WTC11 (cell line): ENCODE measurements at regions not wholly inside any gene's neighbourhood (a gene's known extent, or its start where the extent isn't known, plus 50 kb on each side); places are given as distances from the start of the nearest gene placed in this dataset.
A peak's percentile ranks its signal among the peaks of the same experiment; 100 is the strongest.

ENCODE experiments used
- ATAC-seq: fragments of 200-7000 bp; cut with Tn5 transposase; 2 replicates; pipeline ENCODE4 v1.10.0; 2021; ENCODE audit warnings: mild to moderate bottlenecking, moderate library complexity
- CTCF ChIA-PET: fragments of 300-600 bp; sonication (Branson Sonifier 250); formaldehyde crosslinking; loops from one replicate; lab custom pipeline; 2021; ENCODE audit warnings: antibody characterized with exemption; lab: Charles Lee
- POLR2A ChIA-PET: fragments of 350-600 bp; sonication (Branson Sonifier 250); formaldehyde crosslinking; loops from one replicate; lab custom pipeline; 2021; ENCODE audit warnings: antibody characterized with exemption; lab: Charles Lee
- DNase-seq: peaks from one replicate; pipeline ENCODE4 v3.0.0; 2021; ENCODE audit warnings: low spot score
- H3K27ac Mint-ChIP-seq: 2 replicates; pipeline ENCODE4 v1.8.0; 2021; ENCODE audit warnings: mixed read lengths
- H3K27me3 Mint-ChIP-seq: 2 replicates; pipeline ENCODE4 v1.8.0; 2021; ENCODE audit warnings: low read depth, mild to moderate bottlenecking, moderate library complexity, mixed read lengths
- H3K36me3 Mint-ChIP-seq: 2 replicates; pipeline ENCODE4 v1.8.0; 2021; ENCODE audit warnings: mixed read lengths
- H3K4me1 Mint-ChIP-seq: 2 replicates; pipeline ENCODE4 v1.8.0; 2022; ENCODE audit warnings: mixed read lengths
- H3K4me3 Mint-ChIP-seq: 2 replicates; pipeline ENCODE4 v1.8.0; 2021; ENCODE audit warnings: mild to moderate bottlenecking, moderate library complexity, mixed read lengths
- H3K9me3 Mint-ChIP-seq: 2 replicates; pipeline ENCODE4 v1.8.0; 2021; ENCODE audit warnings: mixed read lengths
- ARID4B ChIP-seq: sonication (generic); formaldehyde crosslinking; IDR thresholded peaks from 2 replicates; pipeline ENCODE4 v1.8.0; 2023; ENCODE audit warnings: missing genetic modification reagents, mild to moderate bottlenecking, borderline replicate concordance
- CBFB ChIP-seq: sonication (generic); formaldehyde crosslinking; IDR thresholded peaks from 2 replicates; pipeline ENCODE4 v1.8.1; 2022; ENCODE audit warnings: mild to moderate bottlenecking, low read depth, missing genetic modification reagents
- FOXK1 ChIP-seq: sonication (generic); formaldehyde crosslinking; IDR thresholded peaks from 2 replicates; pipeline ENCODE4 v1.8.0; 2022; ENCODE audit warnings: mild to moderate bottlenecking, moderate library complexity, missing genetic modification reagents
- HMGXB4 ChIP-seq: sonication (generic); formaldehyde crosslinking; IDR thresholded peaks from 2 replicates; pipeline ENCODE4 v1.8.1; 2023; ENCODE audit warnings: mild to moderate bottlenecking, moderate library complexity, missing genetic modification reagents
- JAZF1 ChIP-seq: fragments of 250-450 bp; sonication (Bioruptor Pico); IDR thresholded peaks from 2 replicates; pipeline ENCODE4 v1.9.0; 2021; ENCODE audit warnings: moderate library complexity, mild to moderate bottlenecking, inconsistent platforms
- JUN ChIP-seq: sonication (generic); formaldehyde crosslinking; IDR thresholded peaks from 2 replicates; pipeline ENCODE4 v1.8.0; 2023; ENCODE audit warnings: mild to moderate bottlenecking, missing genetic modification reagents
- KAT7 ChIP-seq: sonication (generic); formaldehyde crosslinking; IDR thresholded peaks from 2 replicates; pipeline ENCODE4 v1.8.1; 2023; ENCODE audit warnings: missing genetic modification reagents, mild to moderate bottlenecking, borderline replicate concordance
- MLX ChIP-seq: sonication (generic); formaldehyde crosslinking; IDR thresholded peaks from 2 replicates; pipeline ENCODE4 v1.8.1; 2023; ENCODE audit warnings: mild to moderate bottlenecking, missing genetic modification reagents, moderate library complexity
- NR1H2 ChIP-seq: sonication (generic); formaldehyde crosslinking; IDR thresholded peaks from 2 replicates; pipeline ENCODE4 v1.9.0; 2021; ENCODE audit warnings: mild to moderate bottlenecking, moderate library complexity, missing genetic modification reagents
- NR3C1 ChIP-seq: sonication (generic); formaldehyde crosslinking; conservative IDR thresholded peaks from 2 replicates; pipeline ENCODE4 v1.8.1; 2023; ENCODE audit warnings: low read depth, mild to moderate bottlenecking, missing genetic modification reagents
- PRRX2 ChIP-seq: fragments of 250-450 bp; sonication (Bioruptor Pico); IDR thresholded peaks from 2 replicates; pipeline ENCODE4 v1.8.0; 2021; ENCODE audit warnings: mild to moderate bottlenecking
- USF1 ChIP-seq: sonication (generic); formaldehyde crosslinking; IDR thresholded peaks from 2 replicates; pipeline ENCODE4 v1.8.0; 2022; ENCODE audit warnings: mild to moderate bottlenecking, missing genetic modification reagents
- ZBTB43 ChIP-seq: sonication (generic); formaldehyde crosslinking; IDR thresholded peaks from 2 replicates; pipeline ENCODE4 v1.8.1; 2023; ENCODE audit warnings: mild to moderate bottlenecking, missing genetic modification reagents
- ZNF232 ChIP-seq: sonication (generic); formaldehyde crosslinking; IDR thresholded peaks from 2 replicates; pipeline ENCODE4 v1.8.0; 2022; ENCODE audit warnings: mild to moderate bottlenecking, missing genetic modification reagents
- ZNF317 ChIP-seq: sonication (generic); formaldehyde crosslinking; IDR thresholded peaks from 2 replicates; pipeline ENCODE4 v1.8.1; 2023; ENCODE audit warnings: low read depth, mild to moderate bottlenecking, moderate library complexity, missing genetic modification reagents, borderline replicate concordance
- ZNF396 ChIP-seq: fragments of 250-450 bp; sonication (Bioruptor Pico); IDR thresholded peaks from 2 replicates; pipeline ENCODE4 v1.8.0; 2021; ENCODE audit warnings: mild to moderate bottlenecking, moderate library complexity, borderline replicate concordance
- ZNF423 ChIP-seq: fragments of 250-450 bp; sonication (Bioruptor Pico); IDR thresholded peaks from 2 replicates; pipeline ENCODE4 v2.1.2; 2022; ENCODE audit warnings: mild to moderate bottlenecking, moderate library complexity
- ZNF532 ChIP-seq: fragments of 250-450 bp; sonication (Bioruptor Pico); IDR thresholded peaks from 2 replicates; pipeline ENCODE4 v1.9.0; 2021; ENCODE audit warnings: mild to moderate bottlenecking, borderline replicate concordance
- ZNF671 ChIP-seq: fragments of 250-450 bp; sonication (Bioruptor Pico); IDR thresholded peaks from 2 replicates; pipeline ENCODE4 v1.8.0; 2021; ENCODE audit warnings: mild to moderate bottlenecking
- ZSCAN18 ChIP-seq: fragments of 250-450 bp; sonication (Bioruptor Pico); IDR thresholded peaks from 2 replicates; pipeline ENCODE4 v2.1.2; 2022; ENCODE audit warnings: mild to moderate bottlenecking, moderate library complexity

GRCh38 chr4:177159600-177159999 is 150.1 kb upstream of the NEIL3 start:
- Mint-ChIP-seq H3K27ac (no peak overlapping the region), H3K4me3 (no peak overlapping the region), H3K4me1 (no peaks in the 10 kb centered on the region), H3K9me3 (peaks cover 16% of the 10 kb centered on the region), H3K36me3 (no peaks in the 10 kb centered on the region)
- POLR2A ChIA-PET, result no interaction called here
- CTCF ChIA-PET, result interaction anchor here (0.9 to 1.0 kb wide), 2 partner anchors 91 to 221 kb away, joined by 3 read pairs; no protein-coding TSS in a partner anchor
- DNase-seq (no peak), ATAC-seq (peak; percentile 73)
- TF ChIP-seq HMGXB4 (CRISPR knock-in tag), result no peak
- no peak for TF ChIP-seq FOXK1
- no peak for TF ChIP-seq ZNF532 (CRISPR knock-in tag)
- no peak for TF ChIP-seq ZBTB43 (CRISPR knock-in tag)
- no peak for TF ChIP-seq JAZF1 (CRISPR knock-in tag)
- no peak for TF ChIP-seq ZNF232 (CRISPR knock-in tag)
- no peak for TF ChIP-seq NR3C1 (CRISPR knock-in tag)
- no peak for TF ChIP-seq ZNF423 (CRISPR knock-in tag)
- TF ChIP-seq USF1, result no peak
- no peak for TF ChIP-seq ZNF396
- no peak for TF ChIP-seq ZNF671
- no peak for TF ChIP-seq JUN
- no peak for TF ChIP-seq ARID4B (CRISPR knock-in tag)
- TF ChIP-seq PRRX2 (CRISPR knock-in tag), result no peak
- no peak for TF ChIP-seq NR1H2
- TF ChIP-seq KAT7 (CRISPR knock-in tag), result no peak
- TF ChIP-seq ZNF317 (CRISPR knock-in tag), result no peak
- TF ChIP-seq ZSCAN18 (CRISPR knock-in tag), result no peak
- no peak for TF ChIP-seq MLX (CRISPR knock-in tag)
- TF ChIP-seq CBFB (CRISPR knock-in tag), result no peak
- TF ChIP-seq, all 79 proteins: peak for 0
- no peaks in the 10 kb centered on the region for H3K27me3 Mint-ChIP-seq
